Glutamatergic neuron (in vitro differentiated cells): ENCODE measurements at regions not wholly inside any gene's neighbourhood (a gene's known extent, or its start where the extent isn't known, plus 50 kb on each side); places are given as distances from the start of the nearest gene placed in this dataset.

Source experiments
- DNase-seq: peaks from one replicate; pipeline ENCODE4 v3.0.0; 2022
- H3K27ac Mint-ChIP-seq: one replicate; pipeline ENCODE4 v1.8.0; 2020; ENCODE audit warnings: mild to moderate bottlenecking, mixed read lengths, inconsistent platforms; ENCODE audit not compliant: unreplicated experiment
- H3K27me3 Mint-ChIP-seq: one replicate; pipeline ENCODE4 v1.8.0; 2020; ENCODE audit warnings: mild to moderate bottlenecking, moderate library complexity, mixed read lengths, inconsistent platforms; ENCODE audit not compliant: unreplicated experiment
- H3K36me3 Mint-ChIP-seq: one replicate; pipeline ENCODE4 v1.8.0; 2020; ENCODE audit warnings: mild to moderate bottlenecking, mixed read lengths, inconsistent platforms; ENCODE audit not compliant: unreplicated experiment
- H3K4me1 Mint-ChIP-seq: one replicate; pipeline ENCODE4 v1.8.0; 2020; ENCODE audit warnings: mild to moderate bottlenecking, low read depth, mixed read lengths, inconsistent platforms; ENCODE audit not compliant: unreplicated experiment
- H3K4me3 Mint-ChIP-seq: one replicate; pipeline ENCODE4 v1.8.0; 2020; ENCODE audit warnings: mild to moderate bottlenecking, mixed read lengths, inconsistent platforms; ENCODE audit not compliant: unreplicated experiment
- H3K9me3 Mint-ChIP-seq: one replicate; pipeline ENCODE4 v1.8.0; 2020; ENCODE audit warnings: mild to moderate bottlenecking, moderate library complexity, mixed read lengths, inconsistent platforms; ENCODE audit not compliant: unreplicated experiment
- CTCF ChIP-seq: fragments of 200-600 bp; sonication (generic); IDR thresholded peaks from one replicate; pipeline ENCODE4 v1.5.0; 2021; ENCODE audit not compliant: partially characterized antibody, unreplicated experiment

GRCh38 chr10:4736183-4736582 is 89.8 kb upstream of the AKR1E2 start:
- Mint-ChIP-seq H3K27me3 (no peaks in the 10 kb centered on the region), H3K36me3 (no peaks in the 10 kb centered on the region), H3K27ac (no peak overlapping the region), H3K9me3 (no peaks in the 10 kb centered on the region), H3K4me3 (no peak overlapping the region), H3K4me1 (no peaks in the 10 kb centered on the region)
- DNase-seq: no peak
- TF ChIP-seq CTCF: no peak

- no peak overlapping the region for H3K4me3 Mint-ChIP-seq
- DNase-seq: no peak
- no peak overlapping the region for H3K27ac Mint-ChIP-seq
- no peaks in the 10 kb centered on the region for H3K4me1 Mint-ChIP-seq
- no peak for TF ChIP-seq CTCF
- H3K9me3 Mint-ChIP-seq: no peaks in the 10 kb centered on the region
- no peaks in the 10 kb centered on the region for H3K27me3 Mint-ChIP-seq
- H3K36me3 Mint-ChIP-seq: no peaks in the 10 kb centered on the region
Measured at GRCh38 chr10:4733843-4734224, 92.2 kb upstream of the AKR1E2 start.

- TF ChIP-seq CTCF: no peak
Measured at GRCh38 chr10:4733150-4733842, 92.7 kb upstream of the AKR1E2 start.

GRCh38 chr10:4730998-4731397 is 95.0 kb upstream of the AKR1E2 start:
- H3K36me3 Mint-ChIP-seq: no peaks in the 10 kb centered on the region
- H3K27me3 Mint-ChIP-seq: no peaks in the 10 kb centered on the region
- DNase-seq: no peak
- H3K9me3 Mint-ChIP-seq: no peaks in the 10 kb centered on the region
- no peak overlapping the region for H3K4me3 Mint-ChIP-seq
- no peaks in the 10 kb centered on the region for H3K4me1 Mint-ChIP-seq
- TF ChIP-seq CTCF: no peak
- H3K27ac Mint-ChIP-seq: no peak overlapping the region

More at GRCh38 chr10:4733150-4733842, 92.7 kb upstream of the AKR1E2 start:
- no peaks in the 10 kb centered on the region for H3K4me1 Mint-ChIP-seq
- no peaks in the 10 kb centered on the region for H3K36me3 Mint-ChIP-seq
- no peaks in the 10 kb centered on the region for H3K27me3 Mint-ChIP-seq
- H3K9me3 Mint-ChIP-seq: no peaks in the 10 kb centered on the region
- no peak overlapping the region for H3K27ac Mint-ChIP-seq
- no peak overlapping the region for H3K4me3 Mint-ChIP-seq
- DNase-seq: no peak

GRCh38 chr10:4725917-4726606 is 99.9 kb upstream of the AKR1E2 start:
- no peak for TF ChIP-seq CTCF
- Mint-ChIP-seq H3K4me3 (no peak overlapping the region), H3K27ac (no peak overlapping the region), H3K9me3 (no peaks in the 10 kb centered on the region), H3K36me3 (no peaks in the 10 kb centered on the region), H3K4me1 (no peaks in the 10 kb centered on the region), H3K27me3 (no peaks in the 10 kb centered on the region)
- DNase-seq: no peak
